Endometrium (tissue), 2 donors: ENCODE measurements at regions not wholly inside any gene's neighbourhood (a gene's known extent, or its start where the extent isn't known, plus 50 kb on each side); places are given as distances from the start of the nearest gene placed in this dataset.
"Not testable (repeated sequence)": the region's sequence is repeated elsewhere in the genome, so short reads cannot be mapped to it uniquely, and the experiment has no call there.

Experiments used
- FAIRE-seq: peaks from 2 replicates; lab custom pipeline; 2012; peaks lifted over from hg19 to GRCh38; lab: Jason Lieb, UNC
- donor health status: control.
- donor health status: control.

DNA sequence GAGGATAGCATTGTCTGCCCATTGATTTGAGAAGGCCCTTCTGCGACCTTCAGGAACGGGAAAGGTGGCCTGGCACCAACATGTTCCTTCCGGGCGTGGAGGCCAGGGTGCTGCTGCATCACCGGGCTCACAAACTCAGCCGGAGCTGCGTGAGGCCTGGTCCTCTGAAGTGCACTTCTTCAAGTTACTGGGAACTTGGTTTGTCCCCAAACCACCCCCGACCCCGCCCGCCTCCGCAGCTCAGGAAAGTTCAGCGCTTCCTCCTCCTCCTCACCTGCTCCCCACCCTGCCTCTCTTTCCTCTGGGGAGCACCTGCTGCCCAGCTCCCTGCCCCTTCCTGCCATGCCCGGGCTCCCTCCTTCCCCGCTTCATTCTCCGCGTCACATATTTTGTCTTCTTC lies 116.0 kb upstream of the LRPAP1 start:
- FAIRE-seq = no peak

DNA sequence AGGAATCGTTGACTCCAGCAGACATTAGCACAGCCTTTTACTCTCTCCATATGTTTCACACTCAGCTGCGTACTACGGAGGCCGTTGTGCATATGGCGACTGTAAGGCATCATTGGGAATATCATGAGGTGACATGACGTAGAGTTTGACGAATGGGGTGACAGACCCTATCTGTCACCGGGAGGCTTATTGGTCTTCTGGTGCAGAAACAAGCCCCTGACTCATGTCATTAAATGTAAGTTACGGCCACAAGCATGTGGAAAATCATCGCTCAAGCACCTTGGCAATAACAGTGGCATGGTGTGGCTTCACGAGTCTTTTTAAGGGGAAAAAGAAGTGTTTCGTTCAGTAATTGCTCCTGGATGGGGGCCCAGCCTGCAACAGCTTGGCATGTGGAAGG lies 115.2 kb upstream of the LRPAP1 start:
- no peak for FAIRE-seq

GRCh38 chr4:3645711-3646679 lies 113.8 kb upstream of the LRPAP1 start:
- no peak for FAIRE-seq

DNA sequence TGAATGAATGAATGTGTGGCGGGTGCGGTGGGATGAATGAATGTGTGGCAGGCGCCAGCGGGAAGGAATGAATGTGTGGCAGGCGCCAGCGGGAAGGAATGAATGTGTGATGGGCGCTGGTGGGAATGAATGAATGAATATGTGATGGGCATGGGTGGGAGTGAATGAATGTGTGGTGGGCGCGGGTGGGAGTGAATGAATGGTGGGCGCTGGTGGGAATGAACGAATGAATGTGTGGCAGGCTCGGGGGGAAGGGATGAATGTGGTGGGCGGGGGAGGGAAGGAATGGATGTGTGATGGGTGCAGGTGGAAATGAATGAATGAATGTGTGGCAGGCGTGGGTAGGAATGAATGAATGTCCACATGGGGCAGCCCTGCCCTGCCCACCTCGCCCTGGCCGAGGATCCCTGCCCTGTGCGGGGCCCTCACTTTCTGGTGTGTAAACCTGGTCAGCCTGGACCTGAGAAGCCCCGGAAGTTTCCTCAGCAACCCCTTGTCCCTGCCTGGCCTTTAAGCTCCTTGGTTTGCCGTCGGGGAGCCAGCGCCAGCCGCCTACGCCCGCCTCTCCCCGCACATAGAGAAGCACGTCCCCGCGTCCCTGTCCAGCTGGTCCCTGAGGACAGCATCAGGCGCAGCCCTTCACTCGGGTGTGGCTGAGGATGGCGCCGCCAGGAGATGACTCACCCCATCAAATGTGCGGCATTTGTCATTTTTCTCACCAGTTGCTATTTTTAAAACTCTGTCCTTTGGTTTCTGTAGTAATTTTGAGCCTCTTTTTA lies 112.8 kb upstream of the LRPAP1 start:
- no peak for FAIRE-seq

DNA sequence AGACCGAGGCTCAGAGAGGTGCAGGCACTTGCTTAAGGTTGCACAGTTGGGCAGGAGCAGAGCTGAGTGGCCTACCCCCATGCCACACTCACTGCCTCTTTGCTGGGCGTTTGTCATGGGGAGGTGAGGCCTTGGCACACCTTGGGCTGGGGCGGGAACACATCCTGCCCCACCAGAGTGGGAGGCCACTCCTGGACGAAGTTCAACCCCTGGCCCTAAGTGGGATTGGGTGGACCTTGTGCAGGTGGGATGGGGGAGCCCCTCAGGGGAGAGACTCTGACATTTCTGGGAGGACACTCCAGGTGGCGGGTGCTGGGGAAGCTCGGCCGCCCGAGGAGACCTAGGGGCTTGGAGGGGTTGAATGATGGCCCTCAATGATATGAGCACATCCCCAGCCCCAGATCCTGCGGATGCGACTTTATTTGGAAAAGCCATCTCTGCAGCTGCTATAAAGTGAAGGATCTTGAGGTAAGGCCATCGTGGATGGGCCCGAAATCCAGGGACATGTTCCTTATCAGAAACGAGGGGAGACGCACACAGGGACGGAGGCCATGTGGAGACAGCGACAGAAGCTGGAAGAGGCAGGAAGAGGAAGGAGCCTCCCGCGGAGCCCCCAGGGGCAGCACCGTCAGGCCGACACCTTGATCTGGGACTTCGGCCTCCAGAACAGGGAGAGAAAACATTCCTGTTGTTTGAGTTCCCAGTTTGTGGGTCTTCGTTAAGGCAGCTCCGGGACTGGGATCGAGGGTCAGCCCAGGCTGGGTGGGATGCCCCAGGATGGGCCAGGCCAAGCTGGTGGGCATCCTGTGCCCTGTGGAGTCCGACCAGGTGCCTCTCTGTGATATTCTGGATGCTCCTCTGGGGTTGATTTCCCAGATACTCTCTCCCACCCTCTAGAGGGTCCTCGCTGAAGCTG lies 111.6 kb upstream of the LRPAP1 start:
- FAIRE-seq = no peak

DNA sequence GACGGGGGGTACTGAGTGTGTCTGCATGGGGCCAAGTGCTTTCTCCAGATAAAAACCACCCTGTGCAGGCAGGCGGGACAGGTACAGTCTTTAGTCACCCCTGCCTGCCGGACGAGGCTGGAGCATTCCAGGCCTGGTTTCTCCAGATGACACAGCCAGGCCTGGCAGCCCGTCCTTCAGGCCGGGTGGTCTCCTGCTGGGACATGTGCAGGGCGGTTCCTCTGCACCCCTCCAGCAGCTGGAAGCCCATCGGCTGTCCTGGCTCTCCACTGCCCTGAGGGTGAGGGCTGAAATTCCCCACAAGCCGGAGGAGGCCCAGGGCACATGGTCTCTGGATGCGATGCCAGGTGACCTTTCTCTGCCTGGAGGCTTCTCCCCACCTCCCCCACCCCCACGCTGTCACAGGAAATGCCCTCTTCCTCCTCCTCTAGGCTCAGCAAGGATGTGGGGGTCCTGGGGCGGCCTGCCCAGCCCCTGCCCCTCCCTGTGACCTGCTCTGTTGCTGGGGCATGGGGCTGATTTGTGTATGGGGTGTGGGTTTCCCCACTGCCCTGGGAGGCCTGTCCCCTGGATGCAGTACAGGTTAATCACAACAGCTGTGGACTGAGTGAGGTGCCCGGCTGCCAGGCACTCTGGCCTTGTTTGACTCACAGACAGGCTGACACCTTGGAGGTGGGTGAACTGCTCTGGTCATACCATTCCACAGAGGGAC lies 110.7 kb upstream of the LRPAP1 start:
- no peak for FAIRE-seq

DNA sequence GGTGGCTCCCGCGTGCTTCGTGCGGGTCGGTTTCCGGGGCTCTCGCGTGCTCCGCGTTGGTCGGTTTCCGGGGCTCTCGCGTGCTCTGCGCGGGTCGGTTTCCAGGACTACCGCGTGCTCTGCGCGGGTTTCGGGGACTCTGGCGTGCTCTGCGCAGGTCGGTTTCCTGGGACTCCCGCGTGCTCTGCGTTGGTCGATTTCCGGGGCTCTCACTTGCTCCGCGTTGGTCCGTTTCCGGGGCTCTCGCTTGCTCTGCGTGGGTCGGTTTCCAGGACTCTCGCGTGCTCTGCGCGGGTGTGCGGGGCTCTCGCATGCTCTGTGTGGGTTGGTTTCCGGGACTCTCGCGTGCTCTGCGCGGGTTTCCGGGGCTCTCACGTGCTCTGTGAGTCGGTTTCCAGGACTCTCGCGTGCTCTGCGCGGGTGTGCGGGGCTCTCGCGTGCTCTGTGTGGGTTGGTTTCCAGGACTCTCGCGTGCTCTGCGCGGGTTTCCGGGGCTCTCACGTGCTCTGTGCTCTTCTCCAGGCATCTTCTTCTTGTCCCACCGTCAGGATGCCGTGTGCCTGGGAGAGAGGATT lies 109.9 kb upstream of the LRPAP1 start:
- no peak for FAIRE-seq

GRCh38 chr4:3641501-3641900 lies 109.3 kb upstream of the LRPAP1 start:
- no peak for FAIRE-seq

DNA sequence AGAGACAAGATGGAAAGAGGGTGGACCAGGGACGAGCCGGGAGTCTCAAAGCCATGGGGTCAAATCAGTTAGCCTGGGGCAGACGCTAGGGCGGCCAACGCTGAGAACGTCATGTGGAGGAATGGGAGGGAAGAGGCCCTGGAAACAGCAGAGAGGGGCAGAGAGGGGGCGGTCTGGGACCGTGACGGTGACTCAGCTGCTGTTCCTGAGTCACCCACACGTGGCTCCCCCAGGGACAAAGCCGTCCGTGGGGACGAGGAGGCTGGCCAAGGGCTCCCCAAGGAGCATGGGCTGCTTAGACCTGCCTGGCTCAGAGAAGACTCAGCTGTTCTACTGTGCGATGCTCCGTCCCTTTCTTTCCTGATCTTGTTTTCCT lies 108.4 kb upstream of the LRPAP1 start:
- FAIRE-seq = no peak

DNA sequence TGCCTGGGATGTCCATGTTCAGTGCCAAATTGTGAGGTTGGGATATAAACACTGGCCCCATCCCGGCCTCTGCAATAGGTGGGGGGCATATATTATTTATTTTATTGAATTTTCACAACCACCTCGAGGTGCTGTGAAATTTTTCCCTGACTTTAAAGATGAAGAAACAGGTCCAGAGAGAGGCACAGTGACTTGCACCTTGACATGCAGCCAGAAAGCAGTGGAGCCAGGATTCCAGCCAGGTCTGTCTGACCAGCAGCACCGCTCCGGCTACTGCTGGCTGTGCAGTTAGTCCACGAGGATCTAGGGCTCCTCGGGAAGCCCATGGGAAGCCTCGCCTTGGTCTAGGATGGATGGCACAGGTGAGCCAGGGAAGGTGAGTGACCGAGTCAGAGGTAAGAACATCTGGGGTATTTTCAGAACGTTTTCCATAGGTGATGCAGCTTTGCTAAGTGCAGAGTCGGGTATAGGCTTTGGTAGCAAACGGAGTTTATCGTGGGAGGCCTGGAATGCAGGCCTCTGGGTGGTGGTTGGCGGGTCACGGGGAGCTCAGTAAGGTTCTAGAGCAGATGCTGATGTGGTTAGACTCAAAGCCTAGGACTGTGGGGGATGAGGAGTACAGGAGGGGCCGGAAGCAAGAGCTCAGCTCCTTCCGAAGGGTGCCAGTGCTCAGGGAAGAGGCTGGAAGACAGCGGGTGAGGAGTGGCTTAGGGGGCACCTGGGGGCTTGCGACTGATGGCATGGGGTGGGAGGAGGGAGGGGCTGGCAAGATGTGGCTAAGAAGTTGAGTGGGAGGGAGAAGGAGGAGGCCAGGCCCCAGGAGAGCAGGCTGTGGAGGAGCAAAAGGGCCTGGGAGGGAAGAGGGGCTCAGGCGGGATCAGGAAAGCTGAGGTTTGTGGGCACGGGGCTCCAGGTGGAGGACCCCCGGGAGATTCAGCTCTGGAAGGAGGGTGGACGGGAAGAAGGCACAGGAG lies 107.7 kb upstream of the LRPAP1 start:
- FAIRE-seq = no peak

DNA sequence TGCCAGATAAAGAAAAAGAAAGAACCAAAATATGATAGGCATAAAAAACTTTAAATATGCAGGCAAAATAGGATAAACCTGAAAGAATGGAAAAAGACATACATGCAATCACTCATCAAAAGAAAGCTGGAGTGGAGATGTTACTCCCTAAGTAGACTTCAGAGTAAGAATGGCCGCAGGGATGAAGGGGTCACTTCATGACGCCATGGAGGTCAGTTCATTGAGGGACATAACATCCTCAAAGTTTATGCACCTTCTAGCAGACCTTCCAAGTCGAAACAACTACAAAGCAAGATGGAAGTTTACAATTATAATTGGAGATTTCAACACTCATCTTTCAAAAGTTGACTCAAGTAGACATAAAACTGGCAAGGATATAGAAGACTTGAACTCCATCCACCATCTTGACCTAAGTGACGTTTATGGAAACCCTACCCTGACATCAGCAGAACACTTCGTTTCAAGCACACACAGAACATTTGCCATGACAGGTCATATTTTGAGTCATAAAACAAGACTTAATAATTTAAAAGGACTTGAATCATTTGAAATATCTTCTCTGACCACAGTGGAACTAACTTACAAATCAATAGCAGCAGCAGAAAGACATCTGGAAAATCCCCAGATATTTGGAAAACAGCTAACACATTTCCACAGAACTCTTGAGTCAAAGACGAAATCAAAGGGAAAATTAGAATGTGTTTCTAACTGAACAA lies 106.0 kb upstream of the LRPAP1 start:
- peak; percentile 100 for FAIRE-seq

DNA sequence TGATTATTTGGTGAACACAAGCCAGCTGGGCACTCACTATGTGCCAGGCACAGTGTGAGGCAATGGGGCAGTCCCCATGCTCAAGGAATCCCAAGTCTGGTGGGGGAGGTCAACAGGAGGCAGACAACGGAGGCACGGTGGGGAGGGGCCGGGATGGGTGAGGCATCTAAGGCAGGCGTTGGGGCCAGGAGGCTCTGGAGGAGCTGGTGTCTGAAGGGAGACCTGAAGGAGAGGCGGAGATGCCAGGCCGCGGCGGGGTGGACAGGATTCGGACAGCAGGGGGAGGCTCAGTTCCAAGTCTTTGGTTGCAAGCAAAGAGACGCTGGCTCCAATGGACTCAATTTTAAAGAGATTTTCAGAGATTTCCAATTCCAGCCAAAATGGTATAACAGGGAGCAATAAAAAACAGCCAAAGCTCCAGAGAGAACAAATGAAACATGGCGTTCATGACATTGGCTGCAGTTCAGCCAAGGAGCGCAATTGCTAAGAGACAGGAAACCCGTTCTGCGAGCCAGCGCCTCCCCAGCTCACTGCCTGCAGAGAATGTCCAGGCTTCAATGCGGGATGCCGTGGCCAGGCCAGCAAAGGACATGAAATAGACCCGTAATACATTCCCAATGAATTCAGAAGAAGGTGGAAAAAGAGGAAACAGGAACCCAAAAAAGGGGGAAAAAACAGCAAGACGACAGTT lies 105.2 kb upstream of the LRPAP1 start:
- no peak for FAIRE-seq

DNA sequence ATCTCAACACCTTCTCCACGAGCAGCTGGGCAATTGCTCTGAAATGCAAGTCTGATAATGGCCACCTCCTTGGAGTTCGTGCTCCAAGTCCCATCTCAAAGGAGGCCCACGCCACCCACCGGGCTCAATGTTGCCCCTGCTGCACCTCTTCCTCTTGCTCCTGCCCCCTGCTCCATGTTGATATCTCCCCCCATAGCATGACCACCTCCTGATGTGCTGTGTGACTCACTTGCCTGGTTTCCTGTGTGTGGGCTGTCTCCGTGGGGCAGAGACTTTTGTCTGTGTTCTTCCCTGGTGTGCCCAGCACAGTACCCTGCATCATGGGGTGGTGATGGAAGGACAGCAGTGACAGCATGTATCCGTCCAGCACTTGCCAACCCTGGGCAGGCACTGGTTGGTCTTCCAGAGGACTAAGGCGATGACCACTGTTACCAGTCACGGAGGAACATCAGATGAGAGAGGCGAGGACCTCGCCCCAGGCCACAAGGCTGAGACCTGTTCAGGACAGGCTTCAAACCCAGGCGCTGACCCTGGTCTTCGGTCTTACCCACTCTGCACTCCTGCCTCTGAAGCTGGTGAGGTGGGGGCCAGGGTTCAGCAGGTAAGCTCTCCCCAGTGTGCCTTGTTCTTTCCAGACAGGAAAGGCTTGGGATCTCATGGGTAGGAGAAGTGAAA lies 104.6 kb upstream of the LRPAP1 start:
- no peak for FAIRE-seq

- not testable (repeated sequence) for FAIRE-seq
These were observed 103.8 kb upstream of the LRPAP1 start for GRCh38 chr4:3636020-3636419.

GRCh38 chr4:3634894-3635820 lies 102.9 kb upstream of the LRPAP1 start:
- FAIRE-seq = peak; percentile 95

DNA sequence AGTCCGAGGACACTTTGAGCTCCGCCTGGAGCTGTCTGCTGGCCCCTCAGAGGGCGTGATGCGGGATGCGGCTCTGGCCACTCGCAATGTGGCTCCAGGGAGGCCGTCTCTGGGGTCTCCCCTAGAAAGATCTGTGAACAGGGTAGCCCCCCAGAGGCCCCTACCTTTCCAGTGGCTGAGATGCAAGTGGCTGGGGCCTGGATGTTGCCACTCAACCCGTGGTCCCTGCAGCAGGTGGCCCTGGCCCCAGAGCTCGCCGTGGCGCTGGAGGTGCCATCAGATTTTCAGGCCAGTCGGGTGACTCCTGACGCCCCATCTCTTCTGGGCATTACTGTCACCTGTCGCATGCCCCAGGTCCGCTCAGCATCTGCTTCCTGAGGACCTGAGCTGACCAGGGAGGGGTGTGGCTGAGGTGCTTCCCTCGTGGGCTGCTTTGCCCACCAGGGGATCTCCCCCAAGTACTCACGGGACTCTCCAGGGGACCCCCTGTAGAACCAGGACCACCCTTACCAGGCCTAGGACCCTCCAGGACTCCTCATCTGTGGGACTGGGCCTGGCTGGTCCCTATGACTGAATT lies 102.1 kb upstream of the LRPAP1 start:
- no peak for FAIRE-seq

DNA sequence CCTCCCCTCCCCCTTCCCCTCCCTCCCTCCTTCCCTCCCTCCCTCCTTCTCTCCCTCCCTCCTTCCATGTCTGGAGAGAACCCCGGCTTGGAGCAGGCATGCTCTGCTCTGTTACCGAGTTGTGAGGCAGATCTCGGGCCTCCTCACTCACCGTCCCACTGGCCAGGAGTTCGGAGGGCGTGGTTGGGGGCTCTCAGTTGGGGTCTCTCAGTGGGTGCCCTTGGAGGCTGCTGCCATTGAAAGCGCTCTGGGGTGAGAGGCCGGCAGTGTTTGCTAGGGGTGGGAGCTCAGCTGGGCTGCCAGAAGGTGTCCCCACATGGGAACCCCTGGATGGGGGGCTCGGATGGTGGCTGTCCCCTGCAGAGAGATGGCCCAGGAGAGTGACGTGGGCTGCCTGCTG lies 101.1 kb upstream of the LRPAP1 start:
- not testable (repeated sequence) for FAIRE-seq
